ENCODE measurements at regions not wholly inside any gene's neighbourhood (a gene's known extent, or its start where the extent isn't known, plus 50 kb on each side); places are given as distances from the start of the nearest gene placed in this dataset.

GRCh38 chr5:60444661-60445360 lies 255.2 kb downstream of the DEPDC1B start:
- TF ChIP-seq, protein P1, sequence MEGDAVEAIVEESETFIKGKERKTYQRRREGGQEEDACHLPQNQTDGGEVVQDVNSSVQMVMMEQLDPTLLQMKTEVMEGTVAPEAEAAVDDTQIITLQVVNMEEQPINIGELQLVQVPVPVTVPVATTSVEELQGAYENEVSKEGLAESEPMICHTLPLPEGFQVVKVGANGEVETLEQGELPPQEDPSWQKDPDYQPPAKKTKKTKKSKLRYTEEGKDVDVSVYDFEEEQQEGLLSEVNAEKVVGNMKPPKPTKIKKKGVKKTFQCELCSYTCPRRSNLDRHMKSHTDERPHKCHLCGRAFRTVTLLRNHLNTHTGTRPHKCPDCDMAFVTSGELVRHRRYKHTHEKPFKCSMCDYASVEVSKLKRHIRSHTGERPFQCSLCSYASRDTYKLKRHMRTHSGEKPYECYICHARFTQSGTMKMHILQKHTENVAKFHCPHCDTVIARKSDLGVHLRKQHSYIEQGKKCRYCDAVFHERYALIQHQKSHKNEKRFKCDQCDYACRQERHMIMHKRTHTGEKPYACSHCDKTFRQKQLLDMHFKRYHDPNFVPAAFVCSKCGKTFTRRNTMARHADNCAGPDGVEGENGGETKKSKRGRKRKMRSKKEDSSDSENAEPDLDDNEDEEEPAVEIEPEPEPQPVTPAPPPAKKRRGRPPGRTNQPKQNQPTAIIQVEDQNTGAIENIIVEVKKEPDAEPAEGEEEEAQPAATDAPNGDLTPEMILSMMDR (IDR thresholded peaks at IDR 0.05): no peak
- no peak for TF ChIP-seq POLR2A (IDR thresholded peaks at IDR 0.05)
